ENCODE measurements at regions not wholly inside any gene's neighbourhood (a gene's known extent, or its start where the extent isn't known, plus 50 kb on each side); places are given as distances from the start of the nearest gene placed in this dataset.
"Not testable (repeated sequence)": the region's sequence is repeated elsewhere in the genome, so short reads cannot be mapped to it uniquely, and the experiment has no call there.

GRCh38 chr15:35206060-35206675 is 121.1 kb upstream of the NANOGP8 start:
- no peak for DNase-seq

- DNase-seq, result no peak
Measured at GRCh38 chr15:35198197-35198596, 113.1 kb upstream of the NANOGP8 start.

GRCh38 chr15:35197754-35198153 is 112.7 kb upstream of the NANOGP8 start:
- no peak for DNase-seq

- DNase-seq, result no peak
Measured at GRCh38 chr15:35197306-35197705, 112.2 kb upstream of the NANOGP8 start.

- no peak for DNase-seq
Measured at GRCh38 chr15:35196273-35196672, 111.2 kb upstream of the NANOGP8 start.

GRCh38 chr15:35195649-35196048 is 110.6 kb upstream of the NANOGP8 start:
- no peak for DNase-seq

- DNase-seq, result no peak
Measured at GRCh38 chr15:35195031-35195430, 109.9 kb upstream of the NANOGP8 start.

- DNase-seq, result no peak
Measured at GRCh38 chr15:35194296-35194695, 109.2 kb upstream of the NANOGP8 start.

GRCh38 chr15:35191783-35192182 is 106.7 kb upstream of the NANOGP8 start:
- no peak for DNase-seq

GRCh38 chr15:35186346-35186745 is 101.3 kb upstream of the NANOGP8 start:
- DNase-seq, result no peak

- no peak for DNase-seq
Measured at GRCh38 chr15:35184646-35185045, 99.6 kb upstream of the NANOGP8 start.

- DNase-seq, result no peak
Measured at GRCh38 chr15:35182841-35183479, 97.9 kb upstream of the NANOGP8 start.

GRCh38 chr15:35181538-35181937 is 96.4 kb upstream of the NANOGP8 start:
- no peak for DNase-seq

- DNase-seq, result no peak
Measured at GRCh38 chr15:35179739-35180138, 94.6 kb upstream of the NANOGP8 start.

GRCh38 chr15:35178186-35178585 is 93.1 kb upstream of the NANOGP8 start:
- DNase-seq, result not testable (repeated sequence)

- DNase-seq, result no peak
Measured at GRCh38 chr15:35174948-35175347, 89.9 kb upstream of the NANOGP8 start.

GRCh38 chr15:35173444-35174118 is 88.5 kb upstream of the NANOGP8 start:
- no peak for DNase-seq

- no peak for DNase-seq
Measured at GRCh38 chr15:35170207-35170606, 85.1 kb upstream of the NANOGP8 start.

GRCh38 chr15:35168464-35168863 is 83.4 kb upstream of the NANOGP8 start:
- no peak for DNase-seq

- DNase-seq, result no peak
Measured at GRCh38 chr15:35167675-35168074, 82.6 kb upstream of the NANOGP8 start.

- DNase-seq, result no peak
Measured at GRCh38 chr15:35166730-35167359, 81.8 kb upstream of the NANOGP8 start.

- no peak for DNase-seq
Measured at GRCh38 chr15:35161694-35162093, 76.6 kb upstream of the NANOGP8 start.

GRCh38 chr15:35159170-35159569 is 74.1 kb upstream of the NANOGP8 start:
- no peak for DNase-seq

GRCh38 chr15:35151782-35152181 is 66.7 kb upstream of the NANOGP8 start:
- no peak for DNase-seq

All from NCI-H2171 (cell line).